Activated CD8-positive, alpha-beta memory T cell treated with anti-CD3 and anti-CD28 coated beads, Interleukin-2, amount 10 ng/mL, durations not matched to agents 7 days and 5 days (primary cell): ENCODE measurements at regions not wholly inside any gene's neighbourhood (a gene's known extent, or its start where the extent isn't known, plus 50 kb on each side); places are given as distances from the start of the nearest gene placed in this dataset.

Experiments used
- ATAC-seq: fragments of 150-1000 bp; cut with Tn5 transposase; one replicate; pipeline ENCODE4 v1.10.0; 2021; ENCODE audit warnings: moderate library complexity
- CTCF ChIA-PET: fragments of 350-600 bp; sonication (Branson Sonifier 250); formaldehyde crosslinking; loops from one replicate; lab custom pipeline; 2021; ENCODE audit warnings: antibody characterized with exemption; lab: Charles Lee
- DNase-seq: peaks from one replicate; pipeline ENCODE4 v3.0.0-alpha.2; 2020
- H3K27ac Mint-ChIP-seq: one replicate; pipeline ENCODE4 v1.8.0; 2021; ENCODE audit warnings: mild to moderate bottlenecking, mixed read lengths
- H3K27me3 Mint-ChIP-seq: one replicate; pipeline ENCODE4 v1.8.0; 2021; ENCODE audit warnings: mixed read lengths
- H3K36me3 Mint-ChIP-seq: one replicate; pipeline ENCODE4 v1.8.0; 2021; ENCODE audit warnings: mild to moderate bottlenecking, mixed read lengths
- H3K4me1 Mint-ChIP-seq: one replicate; pipeline ENCODE4 v1.8.0; 2021; ENCODE audit warnings: mixed read lengths
- H3K4me3 Mint-ChIP-seq: one replicate; pipeline ENCODE4 v1.8.0; 2021; ENCODE audit warnings: mild to moderate bottlenecking, moderate library complexity, mixed read lengths
- H3K9me3 Mint-ChIP-seq: one replicate; pipeline ENCODE4 v1.8.0; 2022; ENCODE audit warnings: low read depth, mixed read lengths

GRCh38 chr13:83621765-83622421, 260.4 kb downstream of the SLITRK1 start:
- no peaks in the 10 kb centered on the region for H3K36me3 Mint-ChIP-seq
- H3K4me3 Mint-ChIP-seq, result no peak overlapping the region
- no peak for DNase-seq
- ATAC-seq, result no peak
- CTCF ChIA-PET, result no interaction called here
- H3K9me3 Mint-ChIP-seq, result no peaks in the 10 kb centered on the region
- no peaks in the 10 kb centered on the region for H3K4me1 Mint-ChIP-seq
- H3K27ac Mint-ChIP-seq, result no peak overlapping the region
- H3K27me3 Mint-ChIP-seq, result no peaks in the 10 kb centered on the region

- CTCF ChIA-PET, result no interaction called here
- Mint-ChIP-seq H3K27me3 (no peaks in the 10 kb centered on the region), H3K4me3 (no peak overlapping the region), H3K27ac (no peak overlapping the region), H3K36me3 (no peaks in the 10 kb centered on the region), H3K4me1 (no peaks in the 10 kb centered on the region), H3K9me3 (no peaks in the 10 kb centered on the region)
- DNase-seq (no peak), ATAC-seq (no peak)
Measured at GRCh38 chr13:83620530-83621220, 261.6 kb downstream of the SLITRK1 start.

GRCh38 chr13:83618966-83619365, 263.3 kb downstream of the SLITRK1 start:
- CTCF ChIA-PET, result no interaction called here
- ATAC-seq, result no peak
- Mint-ChIP-seq H3K4me1 (no peaks in the 10 kb centered on the region), H3K9me3 (peaks cover 2% of the 10 kb centered on the region), H3K4me3 (no peak overlapping the region), H3K27ac (no peak overlapping the region), H3K27me3 (no peaks in the 10 kb centered on the region), H3K36me3 (no peaks in the 10 kb centered on the region)
- DNase-seq, result no peak

- peaks cover 8% of the 10 kb centered on the region for H3K9me3 Mint-ChIP-seq
- no peaks in the 10 kb centered on the region for H3K36me3 Mint-ChIP-seq
- no peaks in the 10 kb centered on the region for H3K4me1 Mint-ChIP-seq
- no peak for DNase-seq
- no peaks in the 10 kb centered on the region for H3K27me3 Mint-ChIP-seq
- ATAC-seq, result no peak
- CTCF ChIA-PET, result no interaction called here
- no peak overlapping the region for H3K27ac Mint-ChIP-seq
- no peak overlapping the region for H3K4me3 Mint-ChIP-seq
Measured at GRCh38 chr13:83613524-83613923, 268.8 kb downstream of the SLITRK1 start.

GRCh38 chr13:83601539-83601938, 280.7 kb downstream of the SLITRK1 start:
- CTCF ChIA-PET, result no interaction called here
- ATAC-seq (no peak), DNase-seq (no peak)
- H3K27ac Mint-ChIP-seq, result no peak overlapping the region
- H3K36me3 Mint-ChIP-seq, result no peaks in the 10 kb centered on the region
- H3K9me3 Mint-ChIP-seq, result peaks cover 5% of the 10 kb centered on the region
- H3K4me1 Mint-ChIP-seq, result no peaks in the 10 kb centered on the region
- H3K4me3 Mint-ChIP-seq, result no peak overlapping the region
- H3K27me3 Mint-ChIP-seq, result no peaks in the 10 kb centered on the region

GRCh38 chr13:83592095-83592494, 290.2 kb downstream of the SLITRK1 start:
- Mint-ChIP-seq H3K27me3 (no peaks in the 10 kb centered on the region), H3K27ac (no peak overlapping the region), H3K4me3 (no peak overlapping the region), H3K9me3 (no peaks in the 10 kb centered on the region), H3K36me3 (no peaks in the 10 kb centered on the region), H3K4me1 (no peaks in the 10 kb centered on the region)
- CTCF ChIA-PET, result no interaction called here
- DNase-seq, result no peak
- no peak for ATAC-seq

GRCh38 chr13:83589814-83590213, 292.5 kb downstream of the SLITRK1 start:
- Mint-ChIP-seq H3K4me1 (no peaks in the 10 kb centered on the region), H3K4me3 (no peak overlapping the region), H3K9me3 (no peaks in the 10 kb centered on the region), H3K27me3 (no peaks in the 10 kb centered on the region), H3K27ac (no peak overlapping the region), H3K36me3 (no peaks in the 10 kb centered on the region)
- CTCF ChIA-PET, result no interaction called here
- ATAC-seq (no peak), DNase-seq (no peak)

- H3K27me3 Mint-ChIP-seq, result no peaks in the 10 kb centered on the region
- no peaks in the 10 kb centered on the region for H3K36me3 Mint-ChIP-seq
- ATAC-seq, result no peak
- CTCF ChIA-PET, result no interaction called here
- H3K4me1 Mint-ChIP-seq, result no peaks in the 10 kb centered on the region
- H3K27ac Mint-ChIP-seq, result no peak overlapping the region
- DNase-seq, result no peak
- H3K4me3 Mint-ChIP-seq, result no peak overlapping the region
- H3K9me3 Mint-ChIP-seq, result no peaks in the 10 kb centered on the region
Measured at GRCh38 chr13:83577183-83577582, 305.1 kb downstream of the SLITRK1 start.

GRCh38 chr13:83568019-83568418, 314.3 kb downstream of the SLITRK1 start:
- Mint-ChIP-seq H3K9me3 (peaks cover 4% of the 10 kb centered on the region), H3K27me3 (no peaks in the 10 kb centered on the region), H3K36me3 (no peaks in the 10 kb centered on the region), H3K4me1 (no peaks in the 10 kb centered on the region), H3K4me3 (no peak overlapping the region), H3K27ac (no peak overlapping the region)
- DNase-seq (no peak), ATAC-seq (no peak)
- CTCF ChIA-PET, result no interaction called here

- H3K36me3 Mint-ChIP-seq, result no peaks in the 10 kb centered on the region
- H3K4me3 Mint-ChIP-seq, result no peak overlapping the region
- H3K27me3 Mint-ChIP-seq, result no peaks in the 10 kb centered on the region
- CTCF ChIA-PET, result no interaction called here
- H3K9me3 Mint-ChIP-seq, result no peaks in the 10 kb centered on the region
- DNase-seq (no peak), ATAC-seq (no peak)
- H3K4me1 Mint-ChIP-seq, result no peaks in the 10 kb centered on the region
- no peak overlapping the region for H3K27ac Mint-ChIP-seq
Measured at GRCh38 chr13:83563499-83563898, 318.8 kb downstream of the SLITRK1 start.

- no peaks in the 10 kb centered on the region for H3K27me3 Mint-ChIP-seq
- DNase-seq (no peak), ATAC-seq (no peak)
- CTCF ChIA-PET, result no interaction called here
- H3K27ac Mint-ChIP-seq, result no peak overlapping the region
- no peaks in the 10 kb centered on the region for H3K9me3 Mint-ChIP-seq
- H3K4me3 Mint-ChIP-seq, result no peak overlapping the region
- H3K36me3 Mint-ChIP-seq, result no peaks in the 10 kb centered on the region
- H3K4me1 Mint-ChIP-seq, result no peaks in the 10 kb centered on the region
Measured at GRCh38 chr13:83557845-83558244, 324.4 kb downstream of the SLITRK1 start.

GRCh38 chr13:83549671-83550070, 332.6 kb downstream of the SLITRK1 start:
- no peak overlapping the region for H3K4me3 Mint-ChIP-seq
- no peaks in the 10 kb centered on the region for H3K9me3 Mint-ChIP-seq
- ATAC-seq (no peak), DNase-seq (no peak)
- CTCF ChIA-PET, result no interaction called here
- H3K27ac Mint-ChIP-seq, result no peak overlapping the region
- H3K4me1 Mint-ChIP-seq, result no peaks in the 10 kb centered on the region
- no peaks in the 10 kb centered on the region for H3K36me3 Mint-ChIP-seq
- no peaks in the 10 kb centered on the region for H3K27me3 Mint-ChIP-seq

GRCh38 chr13:83547043-83547442, 335.2 kb downstream of the SLITRK1 start:
- H3K4me1 Mint-ChIP-seq, result no peaks in the 10 kb centered on the region
- CTCF ChIA-PET, result no interaction called here
- DNase-seq (no peak), ATAC-seq (no peak)
- H3K27me3 Mint-ChIP-seq, result no peaks in the 10 kb centered on the region
- no peak overlapping the region for H3K4me3 Mint-ChIP-seq
- no peaks in the 10 kb centered on the region for H3K36me3 Mint-ChIP-seq
- H3K9me3 Mint-ChIP-seq, result peaks cover 3% of the 10 kb centered on the region
- H3K27ac Mint-ChIP-seq, result no peak overlapping the region

GRCh38 chr13:83546476-83546875, 335.8 kb downstream of the SLITRK1 start:
- CTCF ChIA-PET, result no interaction called here

More at GRCh38 chr13:83546476-83546875, 335.8 kb downstream of the SLITRK1 start:
- no peaks in the 10 kb centered on the region for H3K4me1 Mint-ChIP-seq
- peaks cover 3% of the 10 kb centered on the region for H3K9me3 Mint-ChIP-seq
- no peaks in the 10 kb centered on the region for H3K36me3 Mint-ChIP-seq
- no peak overlapping the region for H3K4me3 Mint-ChIP-seq
- no peaks in the 10 kb centered on the region for H3K27me3 Mint-ChIP-seq
- DNase-seq (no peak), ATAC-seq (no peak)
- H3K27ac Mint-ChIP-seq, result no peak overlapping the region
